ENCODE measurements at regions not wholly inside any gene's neighbourhood (a gene's known extent, or its start where the extent isn't known, plus 50 kb on each side); places are given as distances from the start of the nearest gene placed in this dataset.

DNA sequence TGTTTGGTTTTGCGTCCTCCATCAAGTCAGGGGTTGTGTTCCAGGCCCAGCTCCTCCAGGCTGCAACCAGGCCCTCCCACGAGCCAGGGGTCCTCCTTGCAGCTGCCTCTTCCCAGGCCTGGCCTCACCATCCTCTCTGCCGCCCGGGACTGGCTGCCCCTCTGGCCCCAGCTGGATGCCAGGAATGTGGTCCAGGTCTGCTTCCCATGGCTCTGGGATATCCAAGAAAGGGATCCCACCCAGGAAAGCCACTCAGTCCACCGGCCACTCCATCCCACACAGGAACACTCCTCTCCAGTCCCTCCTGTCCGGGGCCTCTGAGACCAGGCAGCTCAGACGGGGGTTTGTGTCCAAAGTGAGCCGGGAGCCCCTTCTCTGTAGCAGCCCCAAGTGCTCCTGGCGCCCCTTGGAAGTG is 336.4 kb downstream of the BRD1 start:
- TF ChIP-seq CTCF (IDR thresholded peaks at IDR 0.05) = no peak
- no peak for DNase-seq (ENCODE audit: low spot score)
- Histone ChIP-seq H3K4me3 (no peak overlapping the region), H3K27ac (no peak overlapping the region)

- no peak for TF ChIP-seq CTCF (IDR thresholded peaks at IDR 0.05)
- DNase-seq (ENCODE audit: low spot score) = no peak
- H3K4me3 ChIP-seq = no peak overlapping the region
- H3K27ac ChIP-seq = no peak overlapping the region
These were observed 337.0 kb downstream of the BRD1 start for GRCh38 chr22:49490692-49491091.

GRCh38 chr22:49489821-49490220 is 337.9 kb downstream of the BRD1 start:
- Histone ChIP-seq H3K27ac (no peak overlapping the region), H3K4me3 (no peak overlapping the region)
- no peak for TF ChIP-seq CTCF (IDR thresholded peaks at IDR 0.05)
- no peak for DNase-seq (ENCODE audit: low spot score)

DNA sequence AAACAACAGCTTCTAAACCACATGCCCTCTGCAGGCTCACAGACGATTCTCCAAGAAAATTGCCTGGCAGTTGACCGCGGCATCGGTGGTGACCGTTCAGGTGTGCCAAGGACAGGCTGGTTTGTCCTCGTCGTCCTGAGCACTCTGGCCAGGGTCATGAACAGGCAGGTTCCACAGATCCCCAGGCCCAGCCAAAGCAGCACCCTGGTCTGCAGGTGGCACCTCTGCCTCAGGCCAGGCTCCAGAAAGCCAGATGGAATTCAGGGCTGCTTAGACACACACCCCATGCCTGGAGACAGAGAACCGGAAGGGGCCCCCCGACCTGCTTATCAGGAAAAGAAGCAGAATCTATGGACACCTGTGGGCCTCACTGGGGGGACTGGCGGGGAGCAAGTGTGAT is 338.7 kb downstream of the BRD1 start:
- Histone ChIP-seq H3K27ac (no peak overlapping the region), H3K4me3 (no peak overlapping the region)
- no peak for TF ChIP-seq CTCF (IDR thresholded peaks at IDR 0.05)
- DNase-seq (ENCODE audit: low spot score) = peak; percentile 56

- TF ChIP-seq CTCF (IDR thresholded peaks at IDR 0.05) = no peak
- Histone ChIP-seq H3K4me3 (no peak overlapping the region), H3K27ac (no peak overlapping the region)
- peak; percentile 54 for DNase-seq (ENCODE audit: low spot score)
These were observed 339.7 kb downstream of the BRD1 start for GRCh38 chr22:49487950-49488349.

- H3K4me3 ChIP-seq = no peak overlapping the region
- H3K27ac ChIP-seq = no peak overlapping the region
- DNase-seq (ENCODE audit: low spot score) = no peak
- TF ChIP-seq CTCF (IDR thresholded peaks at IDR 0.05) = no peak
These were observed 341.4 kb downstream of the BRD1 start for GRCh38 chr22:49486225-49486624.

- no peak overlapping the region for H3K27ac ChIP-seq
- no peak overlapping the region for H3K4me3 ChIP-seq
- no peak for TF ChIP-seq CTCF (IDR thresholded peaks at IDR 0.05)
- DNase-seq (ENCODE audit: low spot score) = peak; percentile 55
These were observed 343.7 kb downstream of the BRD1 start for GRCh38 chr22:49483946-49484345.
